ENCODE measurements at regions not wholly inside any gene's neighbourhood (a gene's known extent, or its start where the extent isn't known, plus 50 kb on each side); places are given as distances from the start of the nearest gene placed in this dataset.

DNA sequence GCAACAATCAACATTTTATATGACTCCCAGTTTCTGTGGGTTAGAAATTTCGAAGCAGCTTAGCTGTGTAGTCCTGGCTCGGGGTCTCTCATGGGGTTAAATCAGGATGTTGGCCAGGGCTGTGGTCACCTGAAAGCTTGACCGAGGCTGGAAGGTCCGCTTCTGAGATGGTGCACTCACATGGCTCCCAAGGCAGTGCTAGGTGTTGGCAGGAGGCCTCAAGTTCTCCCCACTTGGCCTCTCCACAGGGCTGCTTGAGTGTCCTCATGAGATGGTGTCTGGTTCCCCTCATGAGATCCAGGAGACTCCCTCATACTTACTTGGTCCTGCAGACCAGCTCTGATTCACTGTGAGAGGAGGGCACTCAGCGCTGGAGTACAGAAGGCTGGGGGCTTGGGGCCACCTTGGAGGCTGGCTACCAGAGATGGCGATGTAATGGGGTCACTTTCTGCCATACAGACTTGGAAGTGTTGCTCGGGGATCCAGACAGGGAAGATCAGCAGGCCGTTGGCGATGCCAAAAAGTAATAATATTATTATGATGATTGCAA is 98.8 kb downstream of the INHBB start:
- TF ChIP-seq, protein P1, sequence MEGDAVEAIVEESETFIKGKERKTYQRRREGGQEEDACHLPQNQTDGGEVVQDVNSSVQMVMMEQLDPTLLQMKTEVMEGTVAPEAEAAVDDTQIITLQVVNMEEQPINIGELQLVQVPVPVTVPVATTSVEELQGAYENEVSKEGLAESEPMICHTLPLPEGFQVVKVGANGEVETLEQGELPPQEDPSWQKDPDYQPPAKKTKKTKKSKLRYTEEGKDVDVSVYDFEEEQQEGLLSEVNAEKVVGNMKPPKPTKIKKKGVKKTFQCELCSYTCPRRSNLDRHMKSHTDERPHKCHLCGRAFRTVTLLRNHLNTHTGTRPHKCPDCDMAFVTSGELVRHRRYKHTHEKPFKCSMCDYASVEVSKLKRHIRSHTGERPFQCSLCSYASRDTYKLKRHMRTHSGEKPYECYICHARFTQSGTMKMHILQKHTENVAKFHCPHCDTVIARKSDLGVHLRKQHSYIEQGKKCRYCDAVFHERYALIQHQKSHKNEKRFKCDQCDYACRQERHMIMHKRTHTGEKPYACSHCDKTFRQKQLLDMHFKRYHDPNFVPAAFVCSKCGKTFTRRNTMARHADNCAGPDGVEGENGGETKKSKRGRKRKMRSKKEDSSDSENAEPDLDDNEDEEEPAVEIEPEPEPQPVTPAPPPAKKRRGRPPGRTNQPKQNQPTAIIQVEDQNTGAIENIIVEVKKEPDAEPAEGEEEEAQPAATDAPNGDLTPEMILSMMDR (IDR thresholded peaks at IDR 0.05; ENCODE audit: borderline replicate concordance, extremely low read depth, low read length, poor library complexity, severe bottlenecking), result no peak
- no peak for TF ChIP-seq EZH2 (IDR thresholded peaks at IDR 0.05; ENCODE audit: borderline replicate concordance, low read depth, low read length, severe bottlenecking)
